Astrocyte (in vitro differentiated cells and primary cell): ENCODE measurements at regions not wholly inside any gene's neighbourhood (a gene's known extent, or its start where the extent isn't known, plus 50 kb on each side); places are given as distances from the start of the nearest gene placed in this dataset.

Experiments
- CTCF ChIP-seq: IDR thresholded peaks from 2 replicates; pipeline ENCODE4 v1.5.1; 2011; ENCODE audit warnings: low read depth, mild to moderate bottlenecking, inconsistent platforms, low read length, moderate library complexity; ENCODE audit not compliant: insufficient read depth
- EZH2 ChIP-seq: IDR thresholded peaks from 2 replicates; pipeline ENCODE4 v1.6.1; 2012; ENCODE audit warnings: mild to moderate bottlenecking, low read length, inconsistent platforms; ENCODE audit not compliant: insufficient read depth

GRCh38 chr10:128338951-128339350, 212.7 kb upstream of the MKI67 start:
- TF ChIP-seq CTCF, result no peak
- no peak for TF ChIP-seq EZH2
